AG09309 (cell line): ENCODE measurements at regions not wholly inside any gene's neighbourhood (a gene's known extent, or its start where the extent isn't known, plus 50 kb on each side); places are given as distances from the start of the nearest gene placed in this dataset.

Source experiments
- DNase-seq: peaks from one replicate; pipeline ENCODE4 v3.0.0-alpha.2; 2010; ENCODE audit warnings: low read depth
- H3K4me3 ChIP-seq: 2 replicates; pipeline ENCODE4 v1.5.1; 2011; ENCODE audit warnings: mild to moderate bottlenecking, low read depth, low read length, moderate library complexity; ENCODE audit not compliant: control insufficient read depth
- CTCF ChIP-seq: IDR thresholded peaks from 2 replicates; pipeline ENCODE4 v1.5.1; 2011; ENCODE audit warnings: mild to moderate bottlenecking, low read depth, low read length, inconsistent platforms; ENCODE audit not compliant: insufficient read depth, control insufficient read depth; ENCODE audit errors: missing control alignments

DNA sequence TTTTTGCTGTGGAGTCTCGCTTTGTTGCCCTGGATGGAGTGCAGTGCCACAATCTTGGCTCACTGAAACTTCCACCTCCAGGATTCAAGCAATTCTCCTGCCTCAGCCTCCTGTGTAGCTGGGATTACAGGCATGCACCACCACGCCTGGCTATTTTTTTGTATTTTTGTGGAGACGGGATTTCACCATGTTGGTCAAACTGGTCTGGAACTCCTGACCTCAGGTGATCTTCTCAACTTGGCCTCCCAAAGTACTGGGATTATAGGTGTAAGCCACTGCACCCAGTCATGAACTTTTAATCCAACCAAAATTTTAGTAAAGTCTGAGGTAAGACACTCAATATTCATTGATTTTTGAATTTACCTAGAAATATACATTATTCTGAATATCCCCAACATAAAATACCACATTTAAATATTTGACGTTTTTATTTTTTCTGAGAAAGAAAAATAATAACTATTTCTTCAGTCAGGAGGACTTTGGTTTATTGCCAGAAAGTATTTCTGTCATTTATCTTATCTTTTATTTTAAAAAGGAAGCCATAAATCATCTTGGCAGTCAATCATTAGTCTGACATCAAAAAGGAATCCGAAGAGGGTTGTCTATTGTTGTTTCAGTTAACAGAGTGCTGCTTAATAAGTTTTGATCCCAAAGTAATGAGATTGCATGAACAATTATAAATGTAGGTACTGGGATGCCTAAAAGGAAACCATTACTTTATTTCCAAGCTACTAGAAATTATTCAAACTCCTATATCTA lies 102.2 kb upstream of the GRIA4 start:
- no peak for DNase-seq
- no peak for TF ChIP-seq CTCF
- H3K4me3 ChIP-seq: no peak overlapping the region

GRCh38 chr11:105492010-105492409 lies 117.9 kb upstream of the GRIA4 start:
- DNase-seq: no peak
- no peak overlapping the region for H3K4me3 ChIP-seq
- TF ChIP-seq CTCF: no peak

GRCh38 chr11:105491394-105491793 lies 118.5 kb upstream of the GRIA4 start:
- no peak overlapping the region for H3K4me3 ChIP-seq
- no peak for DNase-seq
- TF ChIP-seq CTCF: no peak

- no peak overlapping the region for H3K4me3 ChIP-seq
- no peak for TF ChIP-seq CTCF
- DNase-seq: no peak
Observed at GRCh38 chr11:105490333-105490732, 119.5 kb upstream of the GRIA4 start.

- DNase-seq: no peak
- H3K4me3 ChIP-seq: no peak overlapping the region
- TF ChIP-seq CTCF: no peak
Observed at GRCh38 chr11:105489446-105489845, 120.4 kb upstream of the GRIA4 start.

GRCh38 chr11:105486929-105487328 lies 122.9 kb upstream of the GRIA4 start:
- no peak overlapping the region for H3K4me3 ChIP-seq
- TF ChIP-seq CTCF: no peak
- no peak for DNase-seq
